ENCODE measurements at regions not wholly inside any gene's neighbourhood (a gene's known extent, or its start where the extent isn't known, plus 50 kb on each side); places are given as distances from the start of the nearest gene placed in this dataset.

GRCh38 chrX:920234-920799 is 289.7 kb downstream of the SHOX start:
- intact Hi-C loops (cut with DNase I), result no loop called here
- no peak for DNase-seq
- ATAC-seq, result no peak
- Histone ChIP-seq H3K27ac (no peak overlapping the region), H3K36me3 (no peaks in the 10 kb centered on the region), H3K4me1 (no peaks in the 10 kb centered on the region), H3K27me3 (no peaks in the 10 kb centered on the region), H3K4me3 (no peak overlapping the region), H3K9me3 (peaks cover 0 to 9% (median 0%) of the 10 kb centered on the region in 11 donors)
- no peak for TF ChIP-seq CTCF (IDR thresholded peaks at IDR 0.05)
- 69 to 81% methylated on average over 25 of the region's 25 CpGs for WGBS, 2 donors

- H3K27ac ChIP-seq, result no peak overlapping the region
- intact Hi-C loops (cut with DNase I), result no loop called here
- peaks cover 0 to 9% (median 0%) of the 10 kb centered on the region in 11 donors for H3K9me3 ChIP-seq
- H3K4me3 ChIP-seq, result no peak overlapping the region
- no peaks in the 10 kb centered on the region for H3K27me3 ChIP-seq
- no peaks in the 10 kb centered on the region for H3K4me1 ChIP-seq
- no peak for TF ChIP-seq CTCF (IDR thresholded peaks at IDR 0.05)
- no peaks in the 10 kb centered on the region for H3K36me3 ChIP-seq
- whole genome bisulfite sequencing, 2 donors, result 78 to 80% methylated on average over 9 of the region's 9 CpGs
- no peak for ATAC-seq
- DNase-seq, result no peak
Observed at GRCh38 chrX:916230-916599, 285.6 kb downstream of the SHOX start.

- intact Hi-C loops (cut with DNase I), result no loop called here
- Histone ChIP-seq H3K27me3 (no peaks in the 10 kb centered on the region), H3K36me3 (no peaks in the 10 kb centered on the region), H3K4me1 (no peaks in the 10 kb centered on the region), H3K4me3 (no peak overlapping the region), H3K9me3 (peaks cover 0 to 11% (median 0%) of the 10 kb centered on the region in 11 donors), H3K27ac (no peak overlapping the region)
- ATAC-seq (no peak), DNase-seq (no peak)
- no peak for TF ChIP-seq CTCF (IDR thresholded peaks at IDR 0.05)
- 68 to 76% methylated on average over 15 of the region's 15 CpGs for WGBS, 2 donors
Observed at GRCh38 chrX:915427-916229, 285.0 kb downstream of the SHOX start.

- Histone ChIP-seq H3K27me3 (no peaks in the 10 kb centered on the region), H3K36me3 (no peaks in the 10 kb centered on the region), H3K27ac (no peak overlapping the region), H3K9me3 (peaks cover 0 to 11% (median 0%) of the 10 kb centered on the region in 11 donors), H3K4me1 (no peaks in the 10 kb centered on the region), H3K4me3 (no peak overlapping the region)
- no peak for DNase-seq
- intact Hi-C loops (cut with DNase I), result no loop called here
- no peak for TF ChIP-seq CTCF (IDR thresholded peaks at IDR 0.05)
- no peak for ATAC-seq
Observed at GRCh38 chrX:914206-914605, 283.6 kb downstream of the SHOX start.
